ENCODE measurements at regions not wholly inside any gene's neighbourhood (a gene's known extent, or its start where the extent isn't known, plus 50 kb on each side); places are given as distances from the start of the nearest gene placed in this dataset.

- no peaks in the 10 kb centered on the region for H3K36me3 ChIP-seq (ENCODE audit: control insufficient read depth, insufficient read depth, low read length)
- TF ChIP-seq EZH2 (IDR thresholded peaks at IDR 0.05; ENCODE audit: low read length, missing control alignments) (no peak), CTCF (conservative IDR thresholded peaks at IDR 0.05 in 1 of 2, IDR thresholded peaks at IDR 0.05 in 1 of 2; ENCODE audit: low read depth in 1 of 2, low read length in 2 of 2) (no peak)
- no peaks in the 10 kb centered on the region for H3K27me3 ChIP-seq (ENCODE audit: control insufficient read depth, insufficient read depth, low read length)
- no peaks in the 10 kb centered on the region for H4K20me1 ChIP-seq (ENCODE audit: control insufficient read depth, extremely low read depth, insufficient read depth, low read length)
- no peaks in the 10 kb centered on the region for H3K4me1 ChIP-seq (ENCODE audit: control insufficient read depth, extremely low read depth, insufficient read depth, low read length)
- H3K4me3 ChIP-seq (replicated peaks in 1 of 4; ENCODE audit: control extremely low read depth in 1 of 4, insufficient read depth in 1 of 4, low read depth in 3 of 4, low read length in 4 of 4) = no peak overlapping the region
- H3K79me2 ChIP-seq (ENCODE audit: control insufficient read depth, insufficient read depth, low read length) = no peaks in the 10 kb centered on the region
- no peak overlapping the region for H3K27ac ChIP-seq (ENCODE audit: insufficient read depth, low read length)
- no peak overlapping the region for H3K4me2 ChIP-seq (ENCODE audit: extremely low read depth, insufficient read depth, low read length)
- no peak overlapping the region for H2AFZ ChIP-seq (ENCODE audit: low read length)
- H3K9ac ChIP-seq (ENCODE audit: insufficient read depth, low read length) = no peak overlapping the region
- no peak for DNase-seq (ENCODE audit: low read depth in 2 of 2)
- H3K9me3 ChIP-seq (ENCODE audit: control insufficient read depth, insufficient read depth, low read depth, low read length) = no peaks in the 10 kb centered on the region
Observed at GRCh38 chr7:15857026-15857425, 170.5 kb upstream of the MEOX2 start.

GRCh38 chr7:15856311-15856710, 169.8 kb upstream of the MEOX2 start:
- Histone ChIP-seq H3K27me3 (ENCODE audit: control insufficient read depth, insufficient read depth, low read length) (no peaks in the 10 kb centered on the region), H4K20me1 (ENCODE audit: control insufficient read depth, extremely low read depth, insufficient read depth, low read length) (no peaks in the 10 kb centered on the region), H3K79me2 (ENCODE audit: control insufficient read depth, insufficient read depth, low read length) (no peaks in the 10 kb centered on the region), H3K36me3 (ENCODE audit: control insufficient read depth, insufficient read depth, low read length) (no peaks in the 10 kb centered on the region), H3K4me2 (ENCODE audit: extremely low read depth, insufficient read depth, low read length) (no peak overlapping the region), H3K4me3 (replicated peaks in 1 of 4; ENCODE audit: control extremely low read depth in 1 of 4, insufficient read depth in 1 of 4, low read depth in 3 of 4, low read length in 4 of 4) (no peak overlapping the region), H3K4me1 (ENCODE audit: control insufficient read depth, extremely low read depth, insufficient read depth, low read length) (no peaks in the 10 kb centered on the region), H3K9me3 (ENCODE audit: control insufficient read depth, insufficient read depth, low read depth, low read length) (no peaks in the 10 kb centered on the region), H3K27ac (ENCODE audit: insufficient read depth, low read length) (no peak overlapping the region), H2AFZ (ENCODE audit: low read length) (no peak overlapping the region), H3K9ac (ENCODE audit: insufficient read depth, low read length) (no peak overlapping the region)
- TF ChIP-seq CTCF (conservative IDR thresholded peaks at IDR 0.05 in 1 of 2, IDR thresholded peaks at IDR 0.05 in 1 of 2; ENCODE audit: low read depth in 1 of 2, low read length in 2 of 2) (no peak), EZH2 (IDR thresholded peaks at IDR 0.05; ENCODE audit: low read length, missing control alignments) (no peak)
- DNase-seq (ENCODE audit: low read depth in 2 of 2) = no peak

GRCh38 chr7:15855525-15856109, 169.1 kb upstream of the MEOX2 start:
- Histone ChIP-seq H4K20me1 (ENCODE audit: control insufficient read depth, extremely low read depth, insufficient read depth, low read length) (no peaks in the 10 kb centered on the region), H3K27me3 (ENCODE audit: control insufficient read depth, insufficient read depth, low read length) (no peaks in the 10 kb centered on the region), H3K9ac (ENCODE audit: insufficient read depth, low read length) (no peak overlapping the region), H3K4me3 (replicated peaks in 1 of 4; ENCODE audit: control extremely low read depth in 1 of 4, insufficient read depth in 1 of 4, low read depth in 3 of 4, low read length in 4 of 4) (no peak overlapping the region), H3K9me3 (ENCODE audit: control insufficient read depth, insufficient read depth, low read depth, low read length) (no peaks in the 10 kb centered on the region), H3K4me2 (ENCODE audit: extremely low read depth, insufficient read depth, low read length) (no peak overlapping the region), H3K27ac (ENCODE audit: insufficient read depth, low read length) (no peak overlapping the region), H3K36me3 (ENCODE audit: control insufficient read depth, insufficient read depth, low read length) (no peaks in the 10 kb centered on the region), H3K4me1 (ENCODE audit: control insufficient read depth, extremely low read depth, insufficient read depth, low read length) (no peaks in the 10 kb centered on the region), H2AFZ (ENCODE audit: low read length) (no peak overlapping the region), H3K79me2 (ENCODE audit: control insufficient read depth, insufficient read depth, low read length) (no peaks in the 10 kb centered on the region)
- no peak for TF ChIP-seq EZH2 (IDR thresholded peaks at IDR 0.05; ENCODE audit: low read length, missing control alignments)
- TF ChIP-seq CTCF (conservative IDR thresholded peaks at IDR 0.05 in 1 of 2, IDR thresholded peaks at IDR 0.05 in 1 of 2; ENCODE audit: low read depth in 1 of 2, low read length in 2 of 2) = no peak
- no peak for DNase-seq (ENCODE audit: low read depth in 2 of 2)
